Stimulated activated CD4-positive, alpha-beta T cell treated with anti-CD3 and anti-CD28 coated beads, Interleukin-4, amount 100 ng/mL, for 4 hours (primary cell): ENCODE measurements at regions not wholly inside any gene's neighbourhood (a gene's known extent, or its start where the extent isn't known, plus 50 kb on each side); places are given as distances from the start of the nearest gene placed in this dataset.
A peak's percentile ranks its signal among the peaks of the same experiment; 100 is the strongest.
"Not testable (repeated sequence)": the region's sequence is repeated elsewhere in the genome, so short reads cannot be mapped to it uniquely, and the experiment has no call there.

Experiments used
- DNase-seq, 2 experiments: peaks; one replicate each; pipeline ENCODE4 v3.0.0-alpha.2; 2020

DNA sequence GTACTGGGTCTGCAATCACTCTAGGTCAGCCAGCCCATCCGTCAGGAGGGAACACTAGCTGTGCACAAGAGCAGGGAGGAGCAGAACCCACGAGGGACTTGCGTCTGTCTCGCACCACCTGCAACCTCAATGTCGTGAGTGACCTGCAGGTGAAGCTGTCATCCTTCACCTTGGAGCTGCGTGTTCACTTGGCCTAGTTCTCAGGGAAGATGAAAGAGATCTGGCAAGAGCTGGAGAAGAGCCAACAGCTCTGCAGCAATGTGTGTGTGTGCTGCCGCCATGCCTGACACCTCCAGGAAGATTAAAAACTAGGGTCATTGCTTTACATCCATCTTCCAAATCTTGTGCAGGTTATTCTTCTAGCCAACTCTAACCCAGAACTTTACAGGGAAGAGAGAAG is 117.6 kb upstream of the MRI1 start:
- no peak for DNase-seq

DNA sequence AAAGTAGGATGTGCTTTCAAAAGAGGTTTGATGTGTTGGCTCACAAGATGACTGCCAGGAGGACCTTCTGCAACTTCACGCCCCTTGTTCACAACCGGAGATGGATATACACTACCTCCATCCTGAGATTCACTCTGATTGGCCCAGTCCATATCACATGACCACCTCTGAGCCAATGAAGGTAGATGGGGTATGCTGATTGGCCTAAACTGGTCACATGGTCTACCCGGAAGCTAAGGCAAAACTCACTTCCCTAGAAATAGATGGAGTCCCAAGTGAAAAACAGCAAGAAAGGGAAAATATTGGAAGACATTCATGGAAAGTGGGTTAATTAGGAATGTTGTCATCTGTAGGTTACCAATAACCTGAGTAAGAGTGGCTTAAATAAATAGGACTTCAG is 119.7 kb upstream of the MRI1 start:
- no peak for DNase-seq

DNA sequence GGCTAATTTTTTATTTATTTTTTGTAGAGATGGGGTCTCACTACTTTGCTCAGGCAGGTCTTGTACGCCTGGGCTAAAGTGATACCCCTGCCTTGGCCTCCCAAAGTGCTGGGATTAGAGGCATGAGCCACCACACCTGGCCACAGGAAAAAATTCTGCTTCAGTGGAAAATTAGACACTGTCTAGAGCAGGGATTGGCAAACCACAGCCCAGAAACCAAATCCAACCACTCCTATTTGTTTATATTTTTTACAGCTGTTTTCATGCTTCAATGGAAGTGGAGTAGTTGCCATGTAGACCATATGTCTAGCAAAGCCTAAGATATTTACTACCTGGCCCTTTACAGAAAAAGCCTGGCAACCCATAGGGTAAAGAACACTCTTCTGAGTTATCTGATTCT is 123.7 kb upstream of the MRI1 start:
- DNase-seq: no peak

DNA sequence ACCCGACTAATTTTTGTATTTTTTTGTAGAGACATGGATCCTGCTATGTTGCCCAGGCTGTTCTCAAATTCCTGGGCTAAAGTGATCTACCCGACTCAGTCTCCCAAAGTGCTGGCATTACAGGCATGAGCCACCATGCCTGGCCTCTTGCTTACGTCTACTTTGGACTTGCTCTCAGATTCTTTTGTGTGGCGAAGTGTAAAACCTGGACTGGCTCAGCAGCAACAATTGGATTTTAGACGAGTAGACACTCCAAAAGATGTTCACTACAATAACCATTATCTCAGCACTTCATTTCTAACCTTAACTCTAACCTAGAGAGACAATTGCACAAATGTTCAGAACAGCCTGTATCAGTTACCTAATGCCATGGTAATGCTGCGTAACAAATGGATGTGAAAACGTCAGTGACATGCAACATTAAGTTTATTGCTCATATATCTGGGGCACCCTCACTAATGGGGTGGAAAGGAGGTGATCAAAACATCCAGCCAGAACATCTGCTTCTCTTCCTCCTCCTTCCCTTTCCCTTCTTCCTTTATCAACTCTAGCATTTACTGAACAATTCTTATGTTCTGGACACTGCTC is 124.9 kb upstream of the MRI1 start:
- no peak for DNase-seq

DNA sequence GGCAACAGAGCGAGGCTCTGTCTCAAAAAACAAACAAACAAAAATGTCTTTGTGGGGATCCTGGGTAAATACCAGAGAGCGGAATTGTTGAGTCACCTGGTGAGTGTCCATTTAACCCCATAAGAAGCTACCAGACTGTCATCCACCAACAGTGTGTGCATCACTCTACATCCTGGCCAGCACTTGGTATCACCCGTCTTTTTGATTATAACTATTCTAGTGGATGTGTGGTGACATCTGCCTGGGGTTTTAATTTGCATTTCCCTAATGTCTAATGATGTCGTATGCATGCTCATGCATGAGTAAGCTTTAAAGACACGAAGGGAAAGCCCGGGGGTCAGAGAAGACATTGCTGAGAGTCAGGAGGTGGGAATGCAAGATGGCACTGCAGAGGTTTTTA is 126.7 kb upstream of the MRI1 start:
- no peak for DNase-seq

DNA sequence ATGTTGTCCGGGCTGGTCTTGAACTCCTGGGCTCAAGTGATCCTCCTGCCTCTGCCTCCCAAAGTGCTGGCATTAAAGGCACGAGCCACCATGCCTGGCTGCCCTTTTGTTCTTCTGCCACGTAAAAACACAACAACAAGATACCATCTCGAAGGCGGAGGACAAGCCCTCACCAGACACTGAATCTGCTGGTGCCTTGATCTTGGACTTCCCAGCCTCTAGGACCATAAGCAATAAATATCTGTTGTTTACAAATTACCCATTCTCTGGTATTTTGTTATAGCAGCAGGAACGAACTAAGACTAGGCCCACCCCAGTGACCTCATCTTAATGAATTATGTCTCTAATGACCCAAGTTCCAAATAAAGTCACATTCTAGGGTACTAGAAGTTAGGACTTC is 128.4 kb upstream of the CACNA1A start:
- no peak for DNase-seq

DNA sequence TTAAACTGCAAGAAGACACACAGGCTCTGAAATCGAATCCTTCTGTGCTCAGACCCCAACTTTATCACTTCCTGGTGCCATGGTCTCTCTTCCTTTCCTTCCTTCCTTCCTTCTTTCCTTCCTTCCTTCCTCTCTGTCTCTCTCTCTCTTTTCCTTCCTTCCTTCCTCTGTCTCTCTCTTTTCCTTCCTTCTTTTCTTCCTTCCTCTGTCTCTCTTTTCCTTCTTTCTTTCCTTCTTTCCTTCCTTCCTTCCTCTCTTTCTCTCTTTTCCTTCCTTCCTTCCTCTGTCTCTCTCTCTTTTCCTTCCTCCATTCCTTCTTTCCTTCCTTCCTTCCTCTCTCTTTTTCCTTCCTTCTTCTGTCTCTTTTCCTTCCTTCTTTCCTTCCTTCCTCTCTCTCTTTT is 127.2 kb upstream of the CACNA1A start:
- DNase-seq: no peak

DNA sequence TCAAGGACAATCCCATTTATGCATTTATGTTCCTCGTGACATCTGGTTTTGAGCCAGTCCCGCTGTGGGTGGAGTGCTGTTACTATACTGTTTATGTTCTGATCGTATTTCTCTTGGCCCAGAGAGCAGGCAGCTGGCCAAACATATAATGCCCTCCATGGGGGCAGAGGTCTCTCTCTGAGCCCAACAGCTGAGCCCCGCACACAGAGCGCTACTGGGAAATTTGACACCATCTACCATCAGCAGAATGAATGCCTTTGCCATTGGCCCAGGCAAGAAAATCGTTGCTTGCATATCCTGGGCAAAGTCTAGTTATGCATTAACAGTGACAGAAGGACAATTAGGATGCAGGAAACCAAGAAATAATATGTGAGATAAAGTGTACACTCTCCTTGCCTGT is 126.8 kb upstream of the CACNA1A start:
- no peak for DNase-seq

DNA sequence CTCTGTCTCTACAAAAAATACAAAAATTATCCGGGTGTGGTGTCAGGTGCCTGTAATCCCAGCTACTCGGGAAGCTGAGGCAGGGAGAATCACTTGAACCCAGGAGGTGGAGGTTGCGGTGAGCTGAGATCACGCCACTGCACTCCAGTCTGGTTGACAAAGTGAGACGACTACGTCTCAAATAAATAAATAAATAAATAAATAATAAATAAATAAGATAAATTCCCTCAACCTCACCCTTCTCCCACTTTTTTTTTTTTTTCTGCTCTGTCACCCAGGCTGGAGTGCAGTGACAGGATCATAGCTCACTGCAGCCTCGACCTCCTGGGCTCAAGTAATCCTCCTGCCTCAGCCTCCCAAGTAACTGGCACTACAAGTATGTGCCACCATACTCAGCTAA is 125.9 kb upstream of the CACNA1A start:
- DNase-seq: not testable (repeated sequence)

DNA sequence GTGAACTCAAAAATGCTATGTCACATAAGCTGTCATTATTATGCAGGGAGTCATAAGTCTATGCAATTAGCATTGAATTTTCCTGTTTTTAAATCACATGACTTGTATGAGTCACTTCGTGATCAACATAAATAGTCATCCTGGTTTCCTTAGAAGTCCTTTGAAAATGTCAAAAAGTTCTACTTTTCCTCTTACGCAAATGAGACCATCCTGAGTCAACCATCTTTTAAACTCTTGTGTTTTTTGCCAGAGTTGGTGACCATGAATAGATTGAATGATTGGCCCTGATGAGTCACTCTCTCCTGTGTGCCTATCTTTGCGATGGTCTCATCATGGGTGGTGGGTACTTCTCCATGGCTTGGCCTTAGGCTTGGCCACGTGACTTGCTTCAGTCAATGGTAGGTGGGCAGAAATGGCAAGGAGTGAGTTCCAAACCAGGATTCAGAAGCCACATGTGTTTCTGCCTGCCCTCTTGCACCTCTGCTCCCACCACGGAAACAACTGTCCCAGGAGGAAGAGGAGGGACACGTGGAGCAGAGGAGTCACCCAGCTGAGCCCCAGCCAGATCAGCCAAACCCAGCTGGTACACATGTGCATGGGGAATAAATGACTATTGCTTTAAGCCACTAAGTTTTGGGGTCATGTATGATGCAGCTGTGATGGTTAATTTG is 123.5 kb upstream of the CACNA1A start:
- DNase-seq: no peak

DNA sequence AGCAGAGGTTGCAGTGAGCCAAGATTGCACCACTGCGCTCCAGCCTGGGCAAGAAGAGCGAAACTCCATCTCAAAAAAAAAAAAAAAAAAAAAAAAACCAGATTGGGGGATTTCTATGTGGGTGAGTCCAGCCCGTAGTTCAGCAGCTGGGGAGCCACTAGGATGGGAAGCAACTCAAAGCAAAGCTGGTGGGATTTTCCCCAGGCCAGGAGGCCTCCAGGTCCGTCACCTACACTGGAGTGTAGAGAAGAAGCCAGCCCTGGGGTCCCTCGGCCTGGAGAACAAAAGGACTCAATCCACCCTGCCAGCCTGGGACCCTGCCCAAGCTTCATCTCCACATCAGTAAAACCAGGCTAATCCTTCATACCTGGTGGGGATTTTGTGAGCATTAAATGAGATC is 121.3 kb upstream of the CACNA1A start:
- no peak for DNase-seq

DNA sequence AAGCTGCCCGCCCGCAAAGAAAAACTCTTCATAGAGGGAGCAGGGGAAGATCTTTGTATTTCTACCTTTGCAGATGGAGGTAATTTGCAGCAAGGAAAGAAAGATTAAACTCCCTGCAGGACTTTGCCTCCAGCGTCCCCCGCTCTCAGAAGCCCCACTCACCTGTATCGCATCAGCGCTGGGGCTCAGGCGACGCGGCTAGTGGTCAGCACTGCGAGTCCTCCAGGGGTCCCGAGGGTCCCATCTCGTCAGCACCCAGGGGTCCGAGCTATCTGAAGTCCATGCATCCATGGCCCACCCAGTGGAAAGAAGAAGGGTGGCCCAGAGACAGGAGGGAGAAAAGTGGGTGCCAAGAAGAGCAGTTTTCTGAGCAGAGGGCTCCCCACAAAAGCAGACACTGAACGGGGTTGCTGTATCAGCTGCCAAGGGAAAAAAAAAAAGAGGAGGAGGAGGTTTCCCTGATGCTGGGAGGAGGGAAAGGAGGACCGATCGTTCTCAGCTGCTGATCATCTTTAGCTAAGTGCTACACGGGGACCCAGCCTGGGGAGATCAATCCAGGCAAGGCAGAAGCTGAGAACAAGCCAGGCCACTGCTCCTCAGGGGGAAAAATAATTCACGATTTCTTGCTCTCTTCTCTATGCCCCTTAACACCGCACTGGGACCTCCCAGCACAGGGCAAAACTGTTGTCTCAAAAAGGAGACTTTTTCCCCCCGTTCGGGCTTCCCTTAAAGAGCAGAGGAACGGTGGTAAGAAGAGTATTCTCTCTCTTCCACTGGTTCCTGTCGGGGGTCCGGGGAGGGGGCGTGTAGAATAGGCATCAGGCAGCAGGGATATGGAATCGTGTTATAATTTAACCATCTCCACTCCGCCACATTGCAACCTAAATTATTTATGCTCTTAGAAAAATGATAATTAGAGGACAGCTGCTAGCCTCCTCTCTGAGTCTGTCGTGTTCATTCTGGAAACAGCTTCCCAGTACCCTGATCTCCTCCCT is 117.7 kb upstream of the CACNA1A start:
- DNase-seq: no peak

DNA sequence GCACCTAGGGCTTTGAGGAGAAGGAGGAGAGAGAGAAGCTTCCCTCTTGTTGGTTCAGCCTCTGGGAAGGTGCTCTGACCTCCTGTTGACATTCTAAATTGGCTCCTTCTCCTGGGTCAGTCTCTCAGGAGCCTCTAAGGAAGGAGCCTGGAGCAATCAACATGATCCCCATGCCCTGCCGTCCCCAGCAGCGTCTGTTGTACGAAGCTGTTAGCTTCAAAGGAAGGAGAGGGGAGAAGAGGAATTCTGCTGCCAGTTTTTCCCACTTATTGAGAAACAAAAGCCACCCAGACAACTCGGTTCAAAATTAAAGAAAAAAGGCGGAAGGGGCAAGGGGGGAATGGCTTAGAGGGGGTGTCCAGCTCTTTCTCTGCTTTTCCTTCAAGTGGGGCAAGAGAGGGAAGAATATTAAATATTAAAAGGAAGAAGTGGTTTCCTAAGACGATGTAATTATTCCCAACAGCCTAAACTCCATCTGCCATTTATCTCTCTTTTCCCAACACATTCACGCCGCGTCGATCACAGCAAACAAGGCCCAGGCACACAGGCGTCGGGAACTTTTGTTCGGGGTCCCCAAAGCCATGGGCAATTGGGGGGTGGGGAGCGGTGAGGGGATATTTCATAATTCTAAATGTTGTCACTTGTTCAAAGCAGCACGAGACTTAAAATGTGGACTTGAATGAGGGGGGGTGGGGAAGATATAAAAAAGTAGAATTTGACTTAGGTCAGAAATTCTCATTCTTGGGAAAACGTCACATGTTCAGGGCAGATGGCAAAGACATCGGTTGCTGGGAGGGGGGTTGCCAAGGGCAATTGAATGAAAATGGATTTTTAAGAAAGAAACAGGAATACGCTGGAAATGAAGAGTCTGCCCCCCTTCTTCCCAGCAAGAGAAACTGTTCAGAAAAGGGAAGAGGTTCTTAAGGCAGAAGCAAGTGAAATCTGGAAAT is 116.8 kb upstream of the CACNA1A start:
- no peak for DNase-seq

DNA sequence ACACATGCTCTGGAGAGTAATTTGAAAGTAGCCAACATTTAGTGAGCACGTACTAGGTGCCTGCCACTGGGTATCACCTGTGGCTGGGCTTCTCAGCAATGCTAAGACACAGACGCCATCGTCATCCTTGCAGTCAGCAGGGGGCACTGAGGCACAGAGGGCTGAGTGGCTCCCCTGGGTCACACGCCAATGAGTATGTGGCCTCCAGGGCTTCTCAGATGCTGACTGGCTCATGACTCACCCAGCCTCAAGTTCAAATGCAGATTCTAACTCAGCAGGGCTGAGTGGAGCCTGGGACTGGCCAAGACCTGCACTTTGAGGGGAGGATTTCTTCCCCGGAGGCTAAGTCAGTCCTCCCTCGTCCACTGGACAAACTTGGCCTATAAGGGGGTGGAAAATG is 115.1 kb upstream of the CACNA1A start:
- peak; percentile 20 to 25 for DNase-seq

DNA sequence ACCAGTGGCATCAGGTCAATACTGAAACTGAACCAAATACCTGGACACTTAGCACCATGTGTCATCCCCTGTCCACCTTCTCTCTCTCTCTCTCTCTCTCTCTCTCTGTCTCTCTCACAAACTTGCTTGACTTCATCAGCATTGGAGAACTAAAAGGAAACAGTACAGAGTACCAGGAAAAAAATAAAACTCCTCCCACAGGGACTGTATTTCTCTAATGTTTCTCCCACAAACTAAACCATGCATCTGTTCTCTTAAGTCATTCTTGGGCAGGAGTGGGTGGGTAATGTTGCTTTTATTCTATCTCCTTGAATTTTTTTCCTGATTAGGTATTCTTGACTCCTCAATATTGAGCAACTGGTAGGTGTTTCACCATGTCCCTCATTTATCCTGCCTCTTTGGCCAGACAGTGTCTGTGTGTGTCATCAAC is 112.9 kb upstream of the CACNA1A start:
- no peak for DNase-seq

DNA sequence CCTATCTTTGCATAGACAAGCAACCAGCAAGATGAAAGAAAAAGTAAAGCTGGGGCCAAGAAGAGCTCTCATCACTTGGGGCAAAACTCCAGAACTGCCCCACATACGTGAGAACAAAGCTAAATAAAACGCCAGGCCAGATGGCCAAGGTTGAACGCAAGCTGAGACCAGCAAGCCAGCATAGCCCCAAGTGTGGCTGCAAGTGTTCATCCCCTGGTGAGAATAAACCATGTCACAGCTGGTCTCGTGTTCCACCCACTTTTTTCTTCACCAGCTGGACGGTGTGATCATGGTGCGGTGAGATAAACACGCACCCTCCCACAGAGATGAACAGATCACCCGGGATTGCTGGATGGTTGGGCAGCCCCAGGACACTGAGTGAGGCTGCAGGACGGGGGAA is 109.6 kb upstream of the CACNA1A start:
- no peak for DNase-seq

DNA sequence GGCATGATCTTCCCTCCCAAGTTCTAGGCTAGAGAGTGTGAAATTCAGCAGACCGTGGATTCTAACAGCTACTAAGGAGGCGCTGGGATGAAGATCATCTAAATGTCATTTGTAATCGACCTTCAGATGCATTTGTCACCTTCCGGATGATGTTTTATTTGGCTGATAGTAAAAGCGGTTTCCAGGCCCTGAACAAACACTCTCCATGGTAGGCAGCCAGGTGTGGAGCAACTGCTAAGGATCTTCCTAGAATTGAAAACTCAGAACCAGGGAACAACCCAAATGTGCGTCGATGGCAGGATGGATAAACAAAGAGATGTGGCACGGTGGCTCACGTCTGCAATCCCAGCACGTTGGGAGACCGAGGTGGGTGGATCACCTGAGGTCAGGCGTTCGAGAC is 107.2 kb upstream of the CACNA1A start:
- no peak for DNase-seq

DNA sequence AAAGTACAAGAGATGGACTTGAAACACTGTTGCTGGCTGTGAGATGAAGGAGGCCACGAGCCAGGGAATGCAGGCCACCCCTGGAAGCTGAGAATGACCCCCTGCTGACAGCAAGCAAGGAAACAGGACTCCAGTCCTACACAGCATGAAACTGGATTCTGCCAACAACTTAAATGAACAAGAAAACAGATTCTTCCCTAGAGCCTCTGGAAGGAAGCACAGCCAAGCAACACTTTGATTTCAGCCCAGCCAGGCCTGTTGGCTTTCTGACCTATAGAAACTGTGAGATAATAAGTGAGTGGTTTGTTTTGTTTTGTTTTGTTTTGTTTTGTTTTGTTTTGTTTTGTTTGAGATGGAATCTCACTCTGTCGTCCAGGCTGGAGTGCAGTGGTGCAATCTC is 105.3 kb upstream of the CACNA1A start:
- no peak for DNase-seq

DNA sequence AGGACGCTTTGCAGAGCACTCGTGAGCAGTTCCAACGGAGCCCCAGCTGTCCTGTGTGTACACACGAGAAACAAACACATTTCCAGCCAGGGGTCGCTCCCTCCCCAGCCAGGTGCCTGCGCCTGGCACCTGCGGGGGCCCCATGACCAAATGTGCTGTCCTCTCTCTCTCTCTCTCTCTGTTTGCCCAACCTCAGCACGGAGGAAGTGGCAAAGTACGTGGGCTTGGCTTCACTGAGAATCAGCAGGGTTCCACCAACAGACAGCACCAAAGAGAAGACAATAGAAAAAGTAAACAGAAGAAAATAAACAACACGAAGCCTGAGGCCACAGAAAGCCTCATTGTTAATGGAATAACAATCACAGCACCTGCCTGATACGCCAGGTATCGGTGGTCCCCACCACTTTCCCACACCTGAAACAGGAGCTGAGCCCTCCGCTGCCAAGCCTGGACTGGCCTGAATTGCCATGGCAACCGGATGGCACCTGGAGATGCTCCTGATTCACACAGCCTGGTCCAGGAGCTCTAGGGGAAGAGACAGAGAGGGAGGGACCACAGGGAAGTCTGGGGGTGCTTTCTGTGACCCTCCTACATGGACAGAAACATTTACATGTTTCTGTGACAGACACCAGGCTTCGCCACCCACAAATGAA is 103.9 kb upstream of the CACNA1A start:
- DNase-seq: no peak

DNA sequence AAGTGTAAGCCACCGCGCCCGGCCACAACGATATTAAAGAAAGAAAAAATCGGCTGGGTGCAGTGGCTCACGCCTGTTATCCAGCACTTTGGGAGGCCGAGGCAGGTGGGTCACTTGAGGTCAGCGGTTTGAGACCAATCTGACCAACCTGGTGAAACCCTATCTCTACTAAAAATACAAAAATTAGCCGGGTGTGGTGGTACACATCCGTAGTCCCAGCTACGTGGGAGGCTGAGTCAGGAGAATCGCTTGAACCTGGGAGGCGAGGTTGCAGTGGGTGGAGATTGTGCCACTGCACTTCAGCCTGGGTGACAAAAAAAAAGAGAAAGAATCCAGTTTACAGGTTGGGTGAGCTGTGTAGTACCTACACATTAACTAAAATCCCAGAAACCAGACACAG is 99.9 kb upstream of the CACNA1A start:
- DNase-seq: no peak

DNA sequence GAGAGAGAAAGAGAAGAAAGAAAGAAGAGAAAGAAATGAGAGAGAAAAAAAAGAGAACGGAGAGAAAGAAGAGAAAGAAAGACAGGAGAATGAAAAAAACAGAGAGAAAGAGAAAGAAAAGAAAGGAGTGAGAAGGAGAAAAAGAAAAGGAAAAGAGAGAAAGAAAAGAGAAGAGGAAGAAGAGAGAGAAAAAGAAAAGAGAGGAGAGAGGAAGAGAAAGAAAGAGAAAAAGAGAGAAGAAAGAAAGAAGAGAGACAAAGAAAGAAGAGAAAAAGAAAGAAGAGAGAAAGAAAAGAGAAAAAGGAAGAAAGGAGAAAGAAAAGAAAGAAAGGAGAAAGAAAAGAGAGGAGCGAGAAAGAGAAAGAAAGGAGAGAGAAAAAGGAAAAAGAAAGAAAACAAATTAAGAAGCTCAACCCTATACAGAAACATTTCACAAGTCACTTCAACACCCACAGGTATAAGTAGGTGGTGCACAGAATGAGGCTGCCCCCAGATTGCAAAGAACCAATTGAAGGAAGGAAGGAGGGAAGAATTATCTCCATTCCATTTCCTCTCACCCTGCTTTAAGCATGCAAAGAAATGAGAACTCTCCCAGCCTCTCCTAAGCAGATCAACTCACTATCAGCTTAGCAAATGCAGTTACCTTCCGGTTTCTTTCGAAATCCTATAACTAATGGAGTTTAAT is 98.8 kb upstream of the CACNA1A start:
- no peak for DNase-seq

DNA sequence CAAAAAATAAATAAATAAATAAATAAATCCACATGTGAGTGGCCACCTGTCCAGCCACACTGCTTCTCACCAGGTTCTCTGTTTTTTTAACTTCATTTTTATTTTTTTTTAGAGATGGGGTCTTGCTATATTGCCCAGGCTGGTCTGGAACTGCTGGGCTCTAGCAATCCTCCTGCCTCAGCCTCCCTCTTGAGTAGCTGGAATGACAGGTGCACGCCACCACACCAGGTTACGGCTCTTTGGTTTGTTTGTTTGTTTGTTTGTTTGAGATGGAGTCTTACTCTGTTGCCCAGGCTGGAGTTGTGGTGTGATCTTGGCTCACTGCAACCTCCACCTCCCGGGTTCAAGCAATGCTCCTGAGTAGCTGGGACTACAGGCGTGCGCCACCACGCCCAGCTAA is 94.5 kb upstream of the CACNA1A start:
- DNase-seq: no peak
